Neural progenitor cell (in vitro differentiated cells): ENCODE measurements at regions not wholly inside any gene's neighbourhood (a gene's known extent, or its start where the extent isn't known, plus 50 kb on each side); places are given as distances from the start of the nearest gene placed in this dataset.

Experiments
- CTCF ChIP-seq: fragments of 200-600 bp; sonication (generic); IDR thresholded peaks from 2 replicates; pipeline ENCODE4 v1.5.1; 2017; ENCODE audit warnings: antibody characterized with exemption, mild to moderate bottlenecking
- EZH2 ChIP-seq: fragments of 200-600 bp; sonication (generic); IDR thresholded peaks from 2 replicates; pipeline ENCODE4 v1.6.1; 2017; ENCODE audit warnings: antibody characterized with exemption, mild to moderate bottlenecking, moderate library complexity
- EZH2phosphoT487 ChIP-seq: fragments of 200-600 bp; sonication (generic); IDR thresholded peaks from 2 replicates; pipeline ENCODE4 v1.6.1; 2017; ENCODE audit warnings: antibody characterized with exemption

DNA sequence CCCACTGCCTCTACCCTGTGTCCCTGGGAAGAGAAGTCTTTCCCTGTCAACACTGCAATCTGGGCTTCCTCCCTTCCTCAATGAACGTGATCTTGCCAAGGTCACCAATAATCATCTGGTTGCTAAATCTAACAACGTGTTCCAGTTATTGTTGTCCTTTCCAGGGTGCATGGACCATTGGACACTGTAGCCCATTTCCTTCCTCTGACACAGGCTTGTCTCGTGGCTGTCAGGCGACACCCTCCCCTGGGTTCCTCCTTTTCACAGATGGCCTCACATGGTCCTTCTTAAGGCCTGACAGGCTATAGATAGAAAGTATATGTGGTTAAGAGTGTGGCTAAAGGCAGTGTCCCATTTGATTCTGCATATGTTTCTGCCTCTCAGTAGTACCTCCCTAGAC lies 67.7 kb upstream of the STARD13 start:
- TF ChIP-seq EZH2 (no peak), CTCF (no peak), EZH2phosphoT487 (no peak)
